OCI-LY7 (cell line): ENCODE measurements at regions not wholly inside any gene's neighbourhood (a gene's known extent, or its start where the extent isn't known, plus 50 kb on each side); places are given as distances from the start of the nearest gene placed in this dataset.

Experiments
- EZH2phosphoT487 ChIP-seq: fragments of 200-600 bp; sonication (generic); IDR thresholded peaks from 2 replicates; pipeline ENCODE4 v1.6.1; 2018; ENCODE audit warnings: low read depth, borderline replicate concordance, mild to moderate bottlenecking, mixed run types, antibody characterized with exemption, low read length, moderate library complexity, mixed read lengths
- TF ChIP-seq, protein P1 (sequence below): fragments of 200-600 bp; sonication (generic); conservative IDR thresholded peaks from 2 replicates; pipeline ENCODE4 v1.5.1; 2014; ENCODE audit warnings: mild to moderate bottlenecking, antibody characterized with exemption, low read length, moderate library complexity, mixed read lengths

DNA sequence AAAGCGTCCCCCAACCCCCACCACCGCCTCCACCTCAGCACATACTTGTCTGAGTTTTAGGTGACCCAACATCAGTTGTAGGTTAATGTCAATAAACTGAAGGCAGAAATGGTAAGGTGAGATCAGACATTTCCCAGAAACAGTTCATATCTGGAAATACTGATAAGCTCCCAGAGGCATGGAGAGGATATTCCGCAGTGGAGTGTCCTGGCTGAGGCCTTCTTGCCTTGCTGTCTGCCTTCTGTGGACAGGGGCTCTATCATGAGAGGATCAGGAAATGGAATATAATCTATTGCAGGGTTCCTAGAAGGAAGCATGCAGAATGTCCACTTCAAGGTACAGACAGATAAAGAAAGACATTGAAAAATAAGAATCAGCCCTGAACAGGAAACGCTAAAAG, 473.3 kb upstream of the MKI67 start:
- TF ChIP-seq, protein P1, sequence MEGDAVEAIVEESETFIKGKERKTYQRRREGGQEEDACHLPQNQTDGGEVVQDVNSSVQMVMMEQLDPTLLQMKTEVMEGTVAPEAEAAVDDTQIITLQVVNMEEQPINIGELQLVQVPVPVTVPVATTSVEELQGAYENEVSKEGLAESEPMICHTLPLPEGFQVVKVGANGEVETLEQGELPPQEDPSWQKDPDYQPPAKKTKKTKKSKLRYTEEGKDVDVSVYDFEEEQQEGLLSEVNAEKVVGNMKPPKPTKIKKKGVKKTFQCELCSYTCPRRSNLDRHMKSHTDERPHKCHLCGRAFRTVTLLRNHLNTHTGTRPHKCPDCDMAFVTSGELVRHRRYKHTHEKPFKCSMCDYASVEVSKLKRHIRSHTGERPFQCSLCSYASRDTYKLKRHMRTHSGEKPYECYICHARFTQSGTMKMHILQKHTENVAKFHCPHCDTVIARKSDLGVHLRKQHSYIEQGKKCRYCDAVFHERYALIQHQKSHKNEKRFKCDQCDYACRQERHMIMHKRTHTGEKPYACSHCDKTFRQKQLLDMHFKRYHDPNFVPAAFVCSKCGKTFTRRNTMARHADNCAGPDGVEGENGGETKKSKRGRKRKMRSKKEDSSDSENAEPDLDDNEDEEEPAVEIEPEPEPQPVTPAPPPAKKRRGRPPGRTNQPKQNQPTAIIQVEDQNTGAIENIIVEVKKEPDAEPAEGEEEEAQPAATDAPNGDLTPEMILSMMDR = no peak
- TF ChIP-seq EZH2phosphoT487 = no peak
